ENCODE measurements at regions not wholly inside any gene's neighbourhood (a gene's known extent, or its start where the extent isn't known, plus 50 kb on each side); places are given as distances from the start of the nearest gene placed in this dataset.

GRCh38 chr2:6445156-6445555 lies 420.6 kb downstream of the CMPK2 start:
- H3K9ac ChIP-seq (replicated peaks in 1 of 4; ENCODE audit: extremely low read depth in 1 of 4, low read depth in 3 of 4, low read length in 3 of 4) = no peak overlapping the region
- H2BK120ac ChIP-seq (replicated peaks; ENCODE audit: low read depth, low read length) = no peak overlapping the region
- H4K20me1 ChIP-seq (replicated peaks in 1 of 2; ENCODE audit: control insufficient read depth in 1 of 2, insufficient read depth in 2 of 2, low read length in 2 of 2) = no peaks in the 10 kb centered on the region
- ChIA-PET CTCF (ENCODE audit: partially characterized antibody) (interaction anchor here (1.4 kb wide), 1 partner anchor 10 kb away, joined by 3 read pairs; no protein-coding TSS in a partner anchor), POLR2A (ENCODE audit: partially characterized antibody) (no interaction called here)
- no peak overlapping the region for H2BK20ac ChIP-seq (ENCODE audit: low read length)
- no peak overlapping the region for H3K56ac ChIP-seq (replicated peaks; ENCODE audit: insufficient read length, low read depth, low read length)
- H2AFZ ChIP-seq (ENCODE audit: low read length) = no peak overlapping the region
- no peak overlapping the region for H3K4ac ChIP-seq (replicated peaks; ENCODE audit: insufficient read length, low read depth, low read length)
- no peak overlapping the region for H4K91ac ChIP-seq (replicated peaks; ENCODE audit: insufficient read length, low read length)
- no peak overlapping the region for H3K4me3 ChIP-seq (ENCODE audit: extremely low read depth in 1 of 4, insufficient read depth in 2 of 4, low read depth in 3 of 4, low read length in 4 of 4)
- no peaks in the 10 kb centered on the region for H3K23me2 ChIP-seq (ENCODE audit: low read depth, low read length)
- H2BK15ac ChIP-seq (ENCODE audit: low read length) = no peak overlapping the region
- H2AK5ac ChIP-seq (ENCODE audit: low read depth, low read length) = no peak overlapping the region
- no peaks in the 10 kb centered on the region for H3K79me1 ChIP-seq (ENCODE audit: low read depth, low read length)
- H2BK12ac ChIP-seq (ENCODE audit: low read depth, low read length) = no peak overlapping the region
- no peak overlapping the region for H4K5ac ChIP-seq (ENCODE audit: insufficient read length, low read depth, low read length)
- H3K79me2 ChIP-seq (ENCODE audit: control insufficient read depth in 1 of 2, insufficient read depth in 2 of 2, low read length in 2 of 2) = no peaks in the 10 kb centered on the region
- H3K4me1 ChIP-seq (replicated peaks in 1 of 4; ENCODE audit: control insufficient read depth in 3 of 4, insufficient read depth in 4 of 4, low read length in 3 of 4) = 0 out of 7 replicates have a peak, but pooled peaks cover 0 to 2% (median 0%) of the 10 kb centered on the region in 4 experiments
- no peaks in the 10 kb centered on the region for H3K9me3 ChIP-seq (ENCODE audit: insufficient read depth in 2 of 2, low read depth in 1 of 2, low read length in 1 of 2)
- no peak overlapping the region for H3K23ac ChIP-seq (ENCODE audit: insufficient read length)
- 96% methylated on average over 3 of the region's 3 CpGs; no CpG with 5 or more reads in 1 of the 2 experiments for WGBS, 2 experiments (ENCODE audit: extremely low coverage in 1 of 2, insufficient coverage in 1 of 2, insufficient read length in 1 of 2, insufficient replicate concordance in 2 of 2, low coverage in 1 of 2, low lambda C conversion rate in 2 of 2, missing lambda C conversion rate in 1 of 2)
- no peak overlapping the region for H3K14ac ChIP-seq (ENCODE audit: insufficient read length)
- TF ChIP-seq TBP (IDR thresholded peaks at IDR 0.05; ENCODE audit: low read depth, low read length) = no peak
- TF ChIP-seq CHD2 (IDR thresholded peaks at IDR 0.05; ENCODE audit: low read length) = no peak
- no peak for TF ChIP-seq CBX8 (IDR thresholded peaks at IDR 0.05; ENCODE audit: borderline replicate concordance, low read depth, low read length)
- no peak for TF ChIP-seq SIN3A (conservative IDR thresholded peaks at IDR 0.05 in 1 of 2, IDR thresholded peaks at IDR 0.05 in 1 of 2; ENCODE audit: low read depth in 1 of 2, low read length in 2 of 2)
- no peak for TF ChIP-seq FOSL1 (IDR thresholded peaks at IDR 0.05; ENCODE audit: insufficient read depth, low read depth, low read length)
- no peak for TF ChIP-seq YY1 (IDR thresholded peaks at IDR 0.05; ENCODE audit: low read depth, low read length)
- TF ChIP-seq CBX5 (IDR thresholded peaks at IDR 0.05; ENCODE audit: low read depth, low read length) = no peak
- no peak for DNase-seq (ENCODE audit: low read depth in 1 of 2, low spot score in 2 of 2)
- H3K4me2 ChIP-seq (ENCODE audit: insufficient read depth in 1 of 2, low read depth in 2 of 2, low read length in 2 of 2) = no peak overlapping the region
- no peak overlapping the region for H4K8ac ChIP-seq (ENCODE audit: extremely low read depth, insufficient read depth, low read length)
- H3K36me3 ChIP-seq (ENCODE audit: control insufficient read depth in 2 of 4, insufficient read depth in 4 of 4, low read length in 3 of 4) = no peaks in the 10 kb centered on the region
- no peak overlapping the region for H3K18ac ChIP-seq (ENCODE audit: extremely low read depth, low read length)
- no peak overlapping the region for H3K27ac ChIP-seq (ENCODE audit: low read depth, low read length)
- no peaks in the 10 kb centered on the region for H3K27me3 ChIP-seq (replicated peaks in 1 of 4; ENCODE audit: control insufficient read depth in 3 of 4, extremely low read depth in 1 of 4, insufficient read depth in 3 of 4, low read length in 3 of 4)
- H2BK5ac ChIP-seq (ENCODE audit: low read depth, low read length) = no peak overlapping the region
- FAIRE-seq = no peak

Data from H1 (cell line).